ENCODE measurements at regions not wholly inside any gene's neighbourhood (a gene's known extent, or its start where the extent isn't known, plus 50 kb on each side); places are given as distances from the start of the nearest gene placed in this dataset.

DNA sequence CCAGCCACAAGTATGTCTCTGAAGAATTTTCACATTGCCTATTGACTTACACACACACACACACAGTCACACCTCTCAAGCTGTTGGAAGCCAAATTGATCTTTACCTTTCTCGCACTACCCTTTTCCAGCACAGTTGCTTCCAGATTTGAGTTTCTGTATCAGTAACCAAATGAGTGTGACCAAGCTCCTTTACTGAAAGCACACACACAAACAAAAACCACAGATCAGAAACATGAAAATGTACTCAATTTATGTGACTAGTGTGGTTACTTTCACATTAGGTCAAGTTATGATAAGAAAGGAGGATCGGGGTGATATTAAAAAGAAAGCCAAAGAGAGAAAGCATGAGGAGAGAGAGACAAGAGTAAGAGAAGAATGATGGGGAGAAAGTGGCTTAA lies 993.9 kb upstream of the POU3F3 start:
- Histone ChIP-seq H3K9ac (ENCODE audit: insufficient read depth, low read length) (no peak overlapping the region), H4K20me1 (ENCODE audit: control insufficient read depth, extremely low read depth, insufficient read depth, low read length) (no peaks in the 10 kb centered on the region), H3K4me1 (ENCODE audit: control insufficient read depth, extremely low read depth, insufficient read depth, low read length) (no peaks in the 10 kb centered on the region), H3K27me3 (ENCODE audit: control insufficient read depth, insufficient read depth, low read length) (no peaks in the 10 kb centered on the region), H3K4me3 (replicated peaks in 1 of 4; ENCODE audit: control extremely low read depth in 1 of 4, insufficient read depth in 1 of 4, low read depth in 3 of 4, low read length in 4 of 4) (no peak overlapping the region), H3K79me2 (ENCODE audit: control insufficient read depth, insufficient read depth, low read length) (no peaks in the 10 kb centered on the region), H3K9me3 (ENCODE audit: control insufficient read depth, insufficient read depth, low read depth, low read length) (no peaks in the 10 kb centered on the region), H3K36me3 (ENCODE audit: control insufficient read depth, insufficient read depth, low read length) (no peaks in the 10 kb centered on the region), H3K27ac (ENCODE audit: insufficient read depth, low read length) (no peak overlapping the region), H3K4me2 (ENCODE audit: extremely low read depth, insufficient read depth, low read length) (no peak overlapping the region), H2AFZ (ENCODE audit: low read length) (no peak overlapping the region)
- TF ChIP-seq, protein P1, sequence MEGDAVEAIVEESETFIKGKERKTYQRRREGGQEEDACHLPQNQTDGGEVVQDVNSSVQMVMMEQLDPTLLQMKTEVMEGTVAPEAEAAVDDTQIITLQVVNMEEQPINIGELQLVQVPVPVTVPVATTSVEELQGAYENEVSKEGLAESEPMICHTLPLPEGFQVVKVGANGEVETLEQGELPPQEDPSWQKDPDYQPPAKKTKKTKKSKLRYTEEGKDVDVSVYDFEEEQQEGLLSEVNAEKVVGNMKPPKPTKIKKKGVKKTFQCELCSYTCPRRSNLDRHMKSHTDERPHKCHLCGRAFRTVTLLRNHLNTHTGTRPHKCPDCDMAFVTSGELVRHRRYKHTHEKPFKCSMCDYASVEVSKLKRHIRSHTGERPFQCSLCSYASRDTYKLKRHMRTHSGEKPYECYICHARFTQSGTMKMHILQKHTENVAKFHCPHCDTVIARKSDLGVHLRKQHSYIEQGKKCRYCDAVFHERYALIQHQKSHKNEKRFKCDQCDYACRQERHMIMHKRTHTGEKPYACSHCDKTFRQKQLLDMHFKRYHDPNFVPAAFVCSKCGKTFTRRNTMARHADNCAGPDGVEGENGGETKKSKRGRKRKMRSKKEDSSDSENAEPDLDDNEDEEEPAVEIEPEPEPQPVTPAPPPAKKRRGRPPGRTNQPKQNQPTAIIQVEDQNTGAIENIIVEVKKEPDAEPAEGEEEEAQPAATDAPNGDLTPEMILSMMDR (conservative IDR thresholded peaks at IDR 0.05 in 1 of 2, IDR thresholded peaks at IDR 0.05 in 1 of 2; ENCODE audit: low read depth in 1 of 2, low read length in 2 of 2) = no peak
- TF ChIP-seq EZH2 (IDR thresholded peaks at IDR 0.05; ENCODE audit: low read length, missing control alignments) = no peak
- no peak for DNase-seq (ENCODE audit: low read depth in 2 of 2)

DNA sequence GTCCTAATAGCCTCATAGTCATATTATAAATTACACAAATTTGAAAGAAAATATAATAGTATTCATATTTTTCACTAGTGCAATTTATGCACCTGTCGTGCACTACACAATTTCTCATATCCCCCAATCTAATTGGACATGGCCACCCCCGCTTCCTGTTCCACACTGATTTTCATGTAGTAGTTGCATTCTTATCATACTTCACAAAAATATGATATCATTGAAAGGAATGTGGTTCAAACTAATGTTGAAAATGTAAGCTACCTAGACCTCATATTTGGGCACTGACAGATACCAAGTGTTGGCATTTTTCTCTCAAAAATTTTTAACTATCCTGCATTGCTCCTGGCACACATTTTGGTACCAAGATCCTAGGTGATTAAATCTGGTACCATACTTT lies 985.5 kb upstream of the POU3F3 start:
- no peak overlapping the region for H3K9ac ChIP-seq (ENCODE audit: insufficient read depth, low read length)
- TF ChIP-seq, protein P1 (conservative IDR thresholded peaks at IDR 0.05 in 1 of 2, IDR thresholded peaks at IDR 0.05 in 1 of 2; ENCODE audit: low read depth in 1 of 2, low read length in 2 of 2) = no peak
- TF ChIP-seq EZH2 (IDR thresholded peaks at IDR 0.05; ENCODE audit: low read length, missing control alignments) = no peak
- H3K79me2 ChIP-seq (ENCODE audit: control insufficient read depth, insufficient read depth, low read length) = no peaks in the 10 kb centered on the region
- DNase-seq (ENCODE audit: low read depth in 2 of 2) = peak in 1 of 2 donors; percentile 23
- no peaks in the 10 kb centered on the region for H3K27me3 ChIP-seq (ENCODE audit: control insufficient read depth, insufficient read depth, low read length)
- H3K4me2 ChIP-seq (ENCODE audit: extremely low read depth, insufficient read depth, low read length) = no peak overlapping the region
- no peak overlapping the region for H2AFZ ChIP-seq (ENCODE audit: low read length)
- no peaks in the 10 kb centered on the region for H3K4me1 ChIP-seq (ENCODE audit: control insufficient read depth, extremely low read depth, insufficient read depth, low read length)
- no peak overlapping the region for H3K4me3 ChIP-seq (replicated peaks in 1 of 4; ENCODE audit: control extremely low read depth in 1 of 4, insufficient read depth in 1 of 4, low read depth in 3 of 4, low read length in 4 of 4)
- H3K27ac ChIP-seq (ENCODE audit: insufficient read depth, low read length) = no peak overlapping the region
- H4K20me1 ChIP-seq (ENCODE audit: control insufficient read depth, extremely low read depth, insufficient read depth, low read length) = no peaks in the 10 kb centered on the region
- no peaks in the 10 kb centered on the region for H3K36me3 ChIP-seq (ENCODE audit: control insufficient read depth, insufficient read depth, low read length)
- H3K9me3 ChIP-seq (ENCODE audit: control insufficient read depth, insufficient read depth, low read depth, low read length) = no peaks in the 10 kb centered on the region

DNA sequence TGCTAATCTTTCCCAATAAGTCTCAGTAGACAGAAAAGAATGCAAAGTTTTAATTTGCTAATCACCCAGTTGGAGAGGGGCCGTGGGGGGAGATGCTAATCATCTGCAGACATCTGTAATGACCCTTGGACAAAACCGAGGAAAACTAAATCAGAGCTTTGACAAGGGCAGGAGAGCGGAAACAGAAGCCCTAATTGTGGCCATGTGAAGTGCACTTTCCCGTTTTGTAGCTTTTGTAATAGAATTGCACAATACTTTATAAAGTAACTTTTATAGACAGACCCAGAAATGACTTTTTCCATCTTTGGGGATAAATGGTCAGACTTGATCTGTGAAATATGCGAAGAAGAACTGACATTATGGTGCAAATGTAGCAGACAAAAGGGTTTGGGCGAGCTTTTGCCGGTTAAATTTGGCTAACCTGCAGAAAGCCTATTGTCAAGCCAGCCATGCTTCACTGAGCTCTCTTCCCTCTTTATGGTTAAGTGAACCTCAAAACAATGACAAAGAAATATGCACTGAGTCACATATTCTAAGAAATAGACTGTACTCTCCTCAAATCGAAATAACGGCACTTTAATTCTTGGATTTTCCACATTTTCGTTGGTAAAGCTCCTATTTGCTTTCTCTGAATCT lies 980.1 kb upstream of the POU3F3 start:
- Histone ChIP-seq H3K27ac (ENCODE audit: insufficient read depth, low read length) (no peak overlapping the region), H3K9ac (ENCODE audit: insufficient read depth, low read length) (no peak overlapping the region), H4K20me1 (ENCODE audit: control insufficient read depth, extremely low read depth, insufficient read depth, low read length) (no peaks in the 10 kb centered on the region), H3K4me2 (ENCODE audit: extremely low read depth, insufficient read depth, low read length) (no peak overlapping the region), H3K9me3 (ENCODE audit: control insufficient read depth, insufficient read depth, low read depth, low read length) (no peaks in the 10 kb centered on the region), H3K79me2 (ENCODE audit: control insufficient read depth, insufficient read depth, low read length) (no peaks in the 10 kb centered on the region), H3K4me3 (replicated peaks in 1 of 4; ENCODE audit: control extremely low read depth in 1 of 4, insufficient read depth in 1 of 4, low read depth in 3 of 4, low read length in 4 of 4) (no peak overlapping the region), H3K4me1 (ENCODE audit: control insufficient read depth, extremely low read depth, insufficient read depth, low read length) (no peaks in the 10 kb centered on the region), H3K36me3 (ENCODE audit: control insufficient read depth, insufficient read depth, low read length) (no peaks in the 10 kb centered on the region), H2AFZ (ENCODE audit: low read length) (no peak overlapping the region), H3K27me3 (ENCODE audit: control insufficient read depth, insufficient read depth, low read length) (no peaks in the 10 kb centered on the region)
- TF ChIP-seq, protein P1 (conservative IDR thresholded peaks at IDR 0.05 in 1 of 2, IDR thresholded peaks at IDR 0.05 in 1 of 2; ENCODE audit: low read depth in 1 of 2, low read length in 2 of 2) = no peak
- TF ChIP-seq EZH2 (IDR thresholded peaks at IDR 0.05; ENCODE audit: low read length, missing control alignments) = no peak
- DNase-seq (ENCODE audit: low read depth in 2 of 2) = no peak

All from fibroblast of lung (primary cell).